ENCODE measurements at regions not wholly inside any gene's neighbourhood (a gene's known extent, or its start where the extent isn't known, plus 50 kb on each side); places are given as distances from the start of the nearest gene placed in this dataset.
"Not testable (repeated sequence)": the region's sequence is repeated elsewhere in the genome, so short reads cannot be mapped to it uniquely, and the experiment has no call there.

DNA sequence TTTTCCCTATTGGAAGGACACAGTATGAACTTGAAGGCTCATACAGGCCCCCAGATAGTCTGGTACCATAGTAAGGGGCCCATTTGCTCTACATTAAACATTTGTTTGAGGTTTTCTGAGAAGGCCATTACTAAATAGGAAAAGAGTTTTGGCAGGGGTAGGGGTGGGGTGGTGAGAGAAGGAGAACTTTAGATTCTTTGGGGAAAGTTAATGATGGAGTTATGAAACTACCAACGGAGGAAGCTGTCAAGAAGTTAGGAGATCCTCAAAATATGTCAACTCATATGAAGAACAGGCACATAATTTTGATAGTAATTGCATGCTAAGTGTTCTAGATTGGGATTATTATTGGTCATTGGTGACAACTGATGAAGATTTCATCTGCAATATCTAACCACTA lies 114.7 kb downstream of the TAF11L14 start:
- Histone ChIP-seq H2BK120ac (ENCODE audit: low read depth, low read length, poor library complexity, severe bottlenecking) (no peak overlapping the region), H2BK20ac (ENCODE audit: low read depth, low read length, poor library complexity, severe bottlenecking) (no peak overlapping the region), H3K4ac (ENCODE audit: low read depth, low read length) (no peak overlapping the region), H3K79me1 (ENCODE audit: insufficient read depth, low read depth, low read length, poor library complexity, severe bottlenecking) (no peaks in the 10 kb centered on the region), H3K56ac (ENCODE audit: insufficient read length, low read depth, low read length) (no peak overlapping the region), H4K8ac (replicated peaks; ENCODE audit: insufficient read length, low read depth, low read length) (no peak overlapping the region), H4K91ac (ENCODE audit: insufficient read length, low read depth, low read length) (no peak overlapping the region), H3K9ac (ENCODE audit: extremely low read depth, insufficient read length, low read length) (no peak overlapping the region), H3K79me2 (ENCODE audit: insufficient read depth, low read length) (no peaks in the 10 kb centered on the region), H2AK5ac (ENCODE audit: insufficient read length, low read length) (no peak overlapping the region), H3K27ac (ENCODE audit: insufficient read length, low read depth, low read length) (no peak overlapping the region), H2BK12ac (ENCODE audit: insufficient read length, low read depth, low read length) (no peak overlapping the region), H3T11ph (ENCODE audit: low read length) (no peak overlapping the region), H4K5ac (ENCODE audit: insufficient read length, low read depth, low read length) (no peak overlapping the region), H3K23ac (ENCODE audit: insufficient read length, low read depth, low read length) (no peak overlapping the region), H2AFZ (ENCODE audit: low read length) (no peak overlapping the region), H3K4me2 (ENCODE audit: insufficient read depth, insufficient read length, low read length) (no peak overlapping the region), H2BK15ac (ENCODE audit: low read depth, low read length) (no peak overlapping the region), H3K4me1 (ENCODE audit: insufficient read depth, low read length) (no peaks in the 10 kb centered on the region), H3K18ac (ENCODE audit: insufficient read length, low read depth, low read length) (no peak overlapping the region), H3K23me2 (ENCODE audit: insufficient read length, low read depth, low read length, poor library complexity, severe bottlenecking) (no peaks in the 10 kb centered on the region), H2BK5ac (ENCODE audit: insufficient read length, low read length) (no peak overlapping the region), H3K9me3 (ENCODE audit: control insufficient read depth, low read depth, low read length) (no peaks in the 10 kb centered on the region), H3K14ac (ENCODE audit: insufficient read depth, low read length) (no peak overlapping the region), H3K27me3 (ENCODE audit: insufficient read depth, low read length) (no peaks in the 10 kb centered on the region), H4K20me1 (ENCODE audit: control insufficient read depth, insufficient read depth, insufficient read length) (no peaks in the 10 kb centered on the region)
- no peak for TF ChIP-seq CTCF (conservative IDR thresholded peaks at IDR 0.05)
- no peaks in the 10 kb centered on the region for H3K4me1 Mint-ChIP-seq
- H3K9me3 Mint-ChIP-seq: peaks cover 6 to 8% of the 10 kb centered on the region in 2 experiments; a peak in 4 of 5 replicates
- no peak for DNase-seq
- H3K27me3 Mint-ChIP-seq (ENCODE audit: low read depth): no peaks in the 10 kb centered on the region
- H3K27ac Mint-ChIP-seq: no peak overlapping the region
- no CpG with 5 or more reads among the region's 1 CpG for WGBS (ENCODE audit: extremely low coverage, insufficient read length, low lambda C conversion rate)
- H3K4me3 Mint-ChIP-seq: no peak overlapping the region
- peaks cover 0 to 2% (median under 1%) of the 10 kb centered on the region in 3 experiments; a peak in 2 of 7 replicates for H3K36me3 Mint-ChIP-seq (ENCODE audit: insufficient read depth in 1 of 3, low read depth in 3 of 3)

DNA sequence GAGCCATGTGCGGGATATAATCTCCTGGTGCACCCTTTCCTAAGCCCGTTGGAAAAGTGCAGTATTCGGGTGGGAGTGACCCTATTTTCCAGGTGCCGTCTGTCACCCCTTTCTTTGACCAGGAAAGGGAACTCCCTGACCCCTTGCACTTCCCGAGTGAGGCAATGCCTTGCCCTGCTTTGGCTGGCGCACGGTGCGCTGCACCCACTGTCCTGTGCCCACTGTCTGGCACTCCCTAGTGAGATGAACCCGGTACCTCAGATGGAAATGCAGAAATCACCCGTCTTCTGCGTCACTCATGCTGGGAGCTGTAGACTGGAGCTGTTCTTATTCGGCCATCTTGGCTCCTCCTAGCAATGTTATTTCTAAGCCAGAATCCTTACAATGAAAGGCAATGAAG lies 121.1 kb downstream of the TAF11L14 start:
- not testable (repeated sequence) for H2BK15ac ChIP-seq (ENCODE audit: low read depth, low read length); H2BK20ac ChIP-seq (ENCODE audit: low read depth, low read length, poor library complexity, severe bottlenecking); H4K91ac ChIP-seq (ENCODE audit: insufficient read length, low read depth, low read length); H3K27ac ChIP-seq (ENCODE audit: insufficient read length, low read depth, low read length); H3K9me3 ChIP-seq (ENCODE audit: control insufficient read depth, low read depth, low read length); H3K23ac ChIP-seq (ENCODE audit: insufficient read length, low read depth, low read length); H3K4me3 Mint-ChIP-seq; H2BK12ac ChIP-seq (ENCODE audit: insufficient read length, low read depth, low read length); H2BK120ac ChIP-seq (ENCODE audit: low read depth, low read length, poor library complexity, severe bottlenecking); H3K4me2 ChIP-seq (ENCODE audit: insufficient read depth, insufficient read length, low read length); H3K27me3 Mint-ChIP-seq (ENCODE audit: low read depth); H3K27me3 ChIP-seq (ENCODE audit: insufficient read depth, low read length); H3K79me1 ChIP-seq (ENCODE audit: insufficient read depth, low read depth, low read length, poor library complexity, severe bottlenecking); H3K79me2 ChIP-seq (ENCODE audit: insufficient read depth, low read length); H3T11ph ChIP-seq (ENCODE audit: low read length); H2BK5ac ChIP-seq (ENCODE audit: insufficient read length, low read length); H3K18ac ChIP-seq (ENCODE audit: insufficient read length, low read depth, low read length); H4K20me1 ChIP-seq (ENCODE audit: control insufficient read depth, insufficient read depth, insufficient read length); H3K23me2 ChIP-seq (ENCODE audit: insufficient read length, low read depth, low read length, poor library complexity, severe bottlenecking); H2AFZ ChIP-seq (ENCODE audit: low read length); H2AK5ac ChIP-seq (ENCODE audit: insufficient read length, low read length); H3K4me1 Mint-ChIP-seq; H4K8ac ChIP-seq (replicated peaks; ENCODE audit: insufficient read length, low read depth, low read length); H3K4ac ChIP-seq (ENCODE audit: low read depth, low read length); H3K56ac ChIP-seq (ENCODE audit: insufficient read length, low read depth, low read length); H3K9ac ChIP-seq (ENCODE audit: extremely low read depth, insufficient read length, low read length); H4K5ac ChIP-seq (ENCODE audit: insufficient read length, low read depth, low read length); DNase-seq; H3K4me1 ChIP-seq (ENCODE audit: insufficient read depth, low read length); H3K27ac Mint-ChIP-seq; H3K14ac ChIP-seq (ENCODE audit: insufficient read depth, low read length)
- H3K9me3 Mint-ChIP-seq: peaks cover 21 to 35% of the 10 kb centered on the region in 2 experiments
- H3K36me3 Mint-ChIP-seq (ENCODE audit: insufficient read depth in 1 of 3, low read depth in 3 of 3): peaks cover 6 to 19% (median 15%) of the 10 kb centered on the region in 3 experiments; a peak in 5 of 7 replicates
- whole genome bisulfite sequencing (ENCODE audit: extremely low coverage, insufficient read length, low lambda C conversion rate): no CpG with 5 or more reads among the region's 12 CpGs

All from H9 (cell line).